PFSK-1 (cell line): ENCODE measurements at regions not wholly inside any gene's neighbourhood (a gene's known extent, or its start where the extent isn't known, plus 50 kb on each side); places are given as distances from the start of the nearest gene placed in this dataset.

Experiments
- FOXP2 ChIP-seq: optimal IDR thresholded peaks from 2 replicates; pipeline ENCODE3; 2011; ENCODE audit warnings: borderline replicate concordance, control low read depth, inconsistent platforms; ENCODE audit not compliant: insufficient read depth; ENCODE audit errors: extremely low read length, extremely low read depth
- POLR2AphosphoS5 ChIP-seq: IDR thresholded peaks from 2 replicates; pipeline ENCODE4 v1.6.1; 2012; ENCODE audit warnings: low read depth, mild to moderate bottlenecking, control low read depth, low read length, moderate library complexity
- TF ChIP-seq, protein P1 (sequence below), 2 experiments: IDR thresholded peaks; 2 replicates each; pipeline versions ENCODE4 v1.6.1 to v1.8.0; 2011 to 2012; ENCODE audit warnings: low read depth in 2 of 2, low read length in 2 of 2, control low read depth in 1 of 2, inconsistent platforms in 1 of 2, mild to moderate bottlenecking in 1 of 2, moderate library complexity in 1 of 2; ENCODE audit not compliant: insufficient read depth in 1 of 2

DNA sequence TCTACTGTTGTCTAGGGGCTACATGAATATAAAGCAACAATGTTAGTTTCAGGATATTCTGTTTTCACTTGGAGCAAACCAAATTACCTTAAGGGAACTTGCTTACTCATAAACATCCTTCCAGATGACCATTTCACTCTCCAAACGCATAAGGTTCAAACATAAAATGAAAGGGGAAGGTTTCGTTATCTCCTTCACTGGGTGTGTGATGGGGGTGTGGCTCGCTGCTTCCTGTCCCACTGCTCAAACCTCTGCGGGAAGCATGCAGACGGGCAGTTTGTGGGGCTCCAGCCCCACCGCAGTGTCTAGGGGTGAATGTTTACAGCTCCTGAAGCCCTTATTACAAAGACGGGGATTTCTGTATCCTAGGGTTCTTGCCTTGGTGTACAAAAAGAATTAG, 1310.9 kb upstream of the TMEFF2 start:
- TF ChIP-seq, protein P1, sequence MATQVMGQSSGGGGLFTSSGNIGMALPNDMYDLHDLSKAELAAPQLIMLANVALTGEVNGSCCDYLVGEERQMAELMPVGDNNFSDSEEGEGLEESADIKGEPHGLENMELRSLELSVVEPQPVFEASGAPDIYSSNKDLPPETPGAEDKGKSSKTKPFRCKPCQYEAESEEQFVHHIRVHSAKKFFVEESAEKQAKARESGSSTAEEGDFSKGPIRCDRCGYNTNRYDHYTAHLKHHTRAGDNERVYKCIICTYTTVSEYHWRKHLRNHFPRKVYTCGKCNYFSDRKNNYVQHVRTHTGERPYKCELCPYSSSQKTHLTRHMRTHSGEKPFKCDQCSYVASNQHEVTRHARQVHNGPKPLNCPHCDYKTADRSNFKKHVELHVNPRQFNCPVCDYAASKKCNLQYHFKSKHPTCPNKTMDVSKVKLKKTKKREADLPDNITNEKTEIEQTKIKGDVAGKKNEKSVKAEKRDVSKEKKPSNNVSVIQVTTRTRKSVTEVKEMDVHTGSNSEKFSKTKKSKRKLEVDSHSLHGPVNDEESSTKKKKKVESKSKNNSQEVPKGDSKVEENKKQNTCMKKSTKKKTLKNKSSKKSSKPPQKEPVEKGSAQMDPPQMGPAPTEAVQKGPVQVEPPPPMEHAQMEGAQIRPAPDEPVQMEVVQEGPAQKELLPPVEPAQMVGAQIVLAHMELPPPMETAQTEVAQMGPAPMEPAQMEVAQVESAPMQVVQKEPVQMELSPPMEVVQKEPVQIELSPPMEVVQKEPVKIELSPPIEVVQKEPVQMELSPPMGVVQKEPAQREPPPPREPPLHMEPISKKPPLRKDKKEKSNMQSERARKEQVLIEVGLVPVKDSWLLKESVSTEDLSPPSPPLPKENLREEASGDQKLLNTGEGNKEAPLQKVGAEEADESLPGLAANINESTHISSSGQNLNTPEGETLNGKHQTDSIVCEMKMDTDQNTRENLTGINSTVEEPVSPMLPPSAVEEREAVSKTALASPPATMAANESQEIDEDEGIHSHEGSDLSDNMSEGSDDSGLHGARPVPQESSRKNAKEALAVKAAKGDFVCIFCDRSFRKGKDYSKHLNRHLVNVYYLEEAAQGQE (IDR thresholded peaks at IDR 0.05; ENCODE audit: insufficient read depth in 1 of 2, low read depth in 2 of 2, low read length in 2 of 2) = no peak
- no peak for TF ChIP-seq POLR2AphosphoS5
- TF ChIP-seq FOXP2 = no peak
